ENCODE measurements at regions not wholly inside any gene's neighbourhood (a gene's known extent, or its start where the extent isn't known, plus 50 kb on each side); places are given as distances from the start of the nearest gene placed in this dataset.

GRCh38 chr5:155983954-155984353 lies 343.0 kb upstream of the SGCD start:
- Histone ChIP-seq H3K79me2 (ENCODE audit: insufficient read depth, low read depth, low read length) (no peaks in the 10 kb centered on the region), H3K27ac (ENCODE audit: low read depth, low read length, poor library complexity, severe bottlenecking) (no peak overlapping the region), H2AFZ (ENCODE audit: low read length) (no peak overlapping the region), H4K20me1 (ENCODE audit: insufficient read depth, low read length) (no peaks in the 10 kb centered on the region), H3K4me1 (ENCODE audit: insufficient read depth, low read length, poor library complexity, severe bottlenecking) (no peaks in the 10 kb centered on the region), H3K9me3 (ENCODE audit: low read length) (no peaks in the 10 kb centered on the region), H3K9me2 (ENCODE audit: insufficient read depth, low read length) (no peaks in the 10 kb centered on the region), H3K4me3 (ENCODE audit: low read depth, low read length, poor library complexity, severe bottlenecking) (no peak overlapping the region), H3K4me2 (ENCODE audit: low read length) (no peak overlapping the region), H3K36me3 (ENCODE audit: insufficient read depth, low read length) (no peaks in the 10 kb centered on the region)
- POLR2A ChIA-PET, result interaction anchor here (0.7 to 0.8 kb wide), 2 partner anchors 367 to 454 kb away, joined by 3 read pairs; no protein-coding TSS in a partner anchor
- BruUV-seq (replicated peaks), result no TSS peak
- no peak for DNase-seq (ENCODE audit: low spot score)
- intact Hi-C loops (cut with micrococcal nuclease; ENCODE audit: unreplicated experiment), result no loop called here
- TF ChIP-seq, protein P1, sequence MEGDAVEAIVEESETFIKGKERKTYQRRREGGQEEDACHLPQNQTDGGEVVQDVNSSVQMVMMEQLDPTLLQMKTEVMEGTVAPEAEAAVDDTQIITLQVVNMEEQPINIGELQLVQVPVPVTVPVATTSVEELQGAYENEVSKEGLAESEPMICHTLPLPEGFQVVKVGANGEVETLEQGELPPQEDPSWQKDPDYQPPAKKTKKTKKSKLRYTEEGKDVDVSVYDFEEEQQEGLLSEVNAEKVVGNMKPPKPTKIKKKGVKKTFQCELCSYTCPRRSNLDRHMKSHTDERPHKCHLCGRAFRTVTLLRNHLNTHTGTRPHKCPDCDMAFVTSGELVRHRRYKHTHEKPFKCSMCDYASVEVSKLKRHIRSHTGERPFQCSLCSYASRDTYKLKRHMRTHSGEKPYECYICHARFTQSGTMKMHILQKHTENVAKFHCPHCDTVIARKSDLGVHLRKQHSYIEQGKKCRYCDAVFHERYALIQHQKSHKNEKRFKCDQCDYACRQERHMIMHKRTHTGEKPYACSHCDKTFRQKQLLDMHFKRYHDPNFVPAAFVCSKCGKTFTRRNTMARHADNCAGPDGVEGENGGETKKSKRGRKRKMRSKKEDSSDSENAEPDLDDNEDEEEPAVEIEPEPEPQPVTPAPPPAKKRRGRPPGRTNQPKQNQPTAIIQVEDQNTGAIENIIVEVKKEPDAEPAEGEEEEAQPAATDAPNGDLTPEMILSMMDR (conservative IDR thresholded peaks at IDR 0.05; ENCODE audit: low read length), result no peak
- no peak for TF ChIP-seq EZH2phosphoT487 (IDR thresholded peaks at IDR 0.05; ENCODE audit: borderline replicate concordance, low read depth, low read length)
- CTCF ChIA-PET (ENCODE audit: unreplicated experiment), result no interaction called here

- H3K27ac ChIP-seq (ENCODE audit: low read depth, low read length, poor library complexity, severe bottlenecking), result no peak overlapping the region
- H3K79me2 ChIP-seq (ENCODE audit: insufficient read depth, low read depth, low read length), result no peaks in the 10 kb centered on the region
- no peaks in the 10 kb centered on the region for H3K36me3 ChIP-seq (ENCODE audit: insufficient read depth, low read length)
- H2AFZ ChIP-seq (ENCODE audit: low read length), result no peak overlapping the region
- intact Hi-C loops (cut with micrococcal nuclease; ENCODE audit: unreplicated experiment), result no loop called here
- POLR2A ChIA-PET, result interaction anchor here (0.6 kb wide), 1 partner anchor 9 kb away, joined by 3 read pairs; no protein-coding TSS in a partner anchor
- CTCF ChIA-PET (ENCODE audit: unreplicated experiment), result no interaction called here
- TF ChIP-seq, protein P1 (conservative IDR thresholded peaks at IDR 0.05; ENCODE audit: low read length), result no peak
- TF ChIP-seq EZH2phosphoT487 (IDR thresholded peaks at IDR 0.05; ENCODE audit: borderline replicate concordance, low read depth, low read length), result no peak
- no peak for DNase-seq (ENCODE audit: low spot score)
- H3K9me2 ChIP-seq (ENCODE audit: insufficient read depth, low read length), result no peaks in the 10 kb centered on the region
- H4K20me1 ChIP-seq (ENCODE audit: insufficient read depth, low read length), result no peaks in the 10 kb centered on the region
- no peaks in the 10 kb centered on the region for H3K9me3 ChIP-seq (ENCODE audit: low read length)
- no peak overlapping the region for H3K4me2 ChIP-seq (ENCODE audit: low read length)
- H3K4me3 ChIP-seq (ENCODE audit: low read depth, low read length, poor library complexity, severe bottlenecking), result no peak overlapping the region
- BruUV-seq (replicated peaks), result no TSS peak
- H3K4me1 ChIP-seq (ENCODE audit: insufficient read depth, low read length, poor library complexity, severe bottlenecking), result no peaks in the 10 kb centered on the region
Measured at GRCh38 chr5:155987265-155987810, 339.6 kb upstream of the SGCD start.

GRCh38 chr5:155989879-155990278 lies 337.1 kb upstream of the SGCD start:
- no TSS peak for BruUV-seq (replicated peaks)
- DNase-seq (ENCODE audit: low spot score), result no peak
- no peaks in the 10 kb centered on the region for H3K79me2 ChIP-seq (ENCODE audit: insufficient read depth, low read depth, low read length)
- TF ChIP-seq, protein P1 (conservative IDR thresholded peaks at IDR 0.05; ENCODE audit: low read length), result no peak
- no peak for TF ChIP-seq EZH2phosphoT487 (IDR thresholded peaks at IDR 0.05; ENCODE audit: borderline replicate concordance, low read depth, low read length)
- H3K36me3 ChIP-seq (ENCODE audit: insufficient read depth, low read length), result no peaks in the 10 kb centered on the region
- no peaks in the 10 kb centered on the region for H3K9me2 ChIP-seq (ENCODE audit: insufficient read depth, low read length)
- POLR2A ChIA-PET, result interaction anchor here (0.6 to 0.7 kb wide), 3 partner anchors 9 to 478 kb away, joined by 3 to 4 read pairs (median 3); no protein-coding TSS in a partner anchor
- H2AFZ ChIP-seq (ENCODE audit: low read length), result no peak overlapping the region
- no peaks in the 10 kb centered on the region for H3K4me1 ChIP-seq (ENCODE audit: insufficient read depth, low read length, poor library complexity, severe bottlenecking)
- CTCF ChIA-PET (ENCODE audit: unreplicated experiment), result no interaction called here
- no peak overlapping the region for H3K4me3 ChIP-seq (ENCODE audit: low read depth, low read length, poor library complexity, severe bottlenecking)
- no peak overlapping the region for H3K4me2 ChIP-seq (ENCODE audit: low read length)
- no peaks in the 10 kb centered on the region for H4K20me1 ChIP-seq (ENCODE audit: insufficient read depth, low read length)
- no peaks in the 10 kb centered on the region for H3K9me3 ChIP-seq (ENCODE audit: low read length)
- intact Hi-C loops (cut with micrococcal nuclease; ENCODE audit: unreplicated experiment), result no loop called here
- H3K27ac ChIP-seq (ENCODE audit: low read depth, low read length, poor library complexity, severe bottlenecking), result no peak overlapping the region
